PFSK-1 (cell line): ENCODE measurements at regions not wholly inside any gene's neighbourhood (a gene's known extent, or its start where the extent isn't known, plus 50 kb on each side); places are given as distances from the start of the nearest gene placed in this dataset.

Source experiments
- FOXP2 ChIP-seq: optimal IDR thresholded peaks from 2 replicates; pipeline ENCODE3; 2011; ENCODE audit warnings: borderline replicate concordance, control low read depth, inconsistent platforms; ENCODE audit not compliant: insufficient read depth; ENCODE audit errors: extremely low read length, extremely low read depth
- POLR2AphosphoS5 ChIP-seq: IDR thresholded peaks from 2 replicates; pipeline ENCODE4 v1.6.1; 2012; ENCODE audit warnings: low read depth, mild to moderate bottlenecking, control low read depth, low read length, moderate library complexity
- REST ChIP-seq, 2 experiments: IDR thresholded peaks; 2 replicates each; pipeline versions ENCODE4 v1.6.1 to v1.8.0; 2011 to 2012; ENCODE audit warnings: low read depth in 2 of 2, low read length in 2 of 2, control low read depth in 1 of 2, inconsistent platforms in 1 of 2, mild to moderate bottlenecking in 1 of 2, moderate library complexity in 1 of 2; ENCODE audit not compliant: insufficient read depth in 1 of 2
- SIN3A ChIP-seq: IDR thresholded peaks from 2 replicates; pipeline ENCODE4 v1.6.1; 2012; ENCODE audit warnings: mild to moderate bottlenecking, low read length, moderate library complexity, borderline replicate concordance; ENCODE audit not compliant: insufficient read depth
- TAF1 ChIP-seq: IDR thresholded peaks from 2 replicates; pipeline ENCODE4 v1.6.1; 2012; ENCODE audit warnings: low read length, control low read depth, borderline replicate concordance; ENCODE audit not compliant: insufficient read depth

- TF ChIP-seq REST (IDR thresholded peaks at IDR 0.05; ENCODE audit: insufficient read depth in 1 of 2, low read depth in 2 of 2, low read length in 2 of 2) (no peak), TAF1 (no peak), FOXP2 (no peak), SIN3A (no peak), POLR2AphosphoS5 (no peak)
These were observed 390.3 kb downstream of the SHANK2 start for GRCh38 chr11:70862093-70862492.

GRCh38 chr11:70863186-70863585 lies 389.2 kb downstream of the SHANK2 start:
- TF ChIP-seq TAF1 (no peak), POLR2AphosphoS5 (no peak), REST (IDR thresholded peaks at IDR 0.05; ENCODE audit: insufficient read depth in 1 of 2, low read depth in 2 of 2, low read length in 2 of 2) (no peak), FOXP2 (no peak), SIN3A (no peak)

GRCh38 chr11:70863993-70864392 lies 388.4 kb downstream of the SHANK2 start:
- TF ChIP-seq FOXP2 (no peak), TAF1 (no peak), SIN3A (no peak), POLR2AphosphoS5 (no peak)

DNA sequence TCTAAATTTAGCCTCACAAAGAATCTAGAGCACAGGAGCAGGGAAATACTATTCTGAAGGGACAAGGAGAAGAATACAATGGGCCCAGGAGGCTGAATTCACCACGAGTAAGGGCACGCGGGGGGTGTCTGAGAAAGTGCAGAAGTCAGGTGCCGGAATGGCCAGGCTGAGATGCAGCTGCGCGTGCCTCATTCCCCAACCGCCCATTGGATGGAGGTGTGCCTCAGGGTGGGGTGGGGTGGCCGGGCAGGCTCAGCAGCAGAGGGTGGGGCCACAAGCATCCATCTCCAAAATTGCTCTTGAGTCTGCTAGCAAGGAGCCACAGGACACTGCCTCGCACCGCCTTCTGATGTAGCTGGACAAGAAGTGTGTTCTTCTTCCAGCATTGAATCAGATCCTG lies 387.0 kb downstream of the SHANK2 start:
- TF ChIP-seq POLR2AphosphoS5: no peak
- TF ChIP-seq FOXP2: no peak
- TF ChIP-seq SIN3A: no peak
- TF ChIP-seq TAF1: no peak
- no peak for TF ChIP-seq REST (IDR thresholded peaks at IDR 0.05; ENCODE audit: insufficient read depth in 1 of 2, low read depth in 2 of 2, low read length in 2 of 2)

DNA sequence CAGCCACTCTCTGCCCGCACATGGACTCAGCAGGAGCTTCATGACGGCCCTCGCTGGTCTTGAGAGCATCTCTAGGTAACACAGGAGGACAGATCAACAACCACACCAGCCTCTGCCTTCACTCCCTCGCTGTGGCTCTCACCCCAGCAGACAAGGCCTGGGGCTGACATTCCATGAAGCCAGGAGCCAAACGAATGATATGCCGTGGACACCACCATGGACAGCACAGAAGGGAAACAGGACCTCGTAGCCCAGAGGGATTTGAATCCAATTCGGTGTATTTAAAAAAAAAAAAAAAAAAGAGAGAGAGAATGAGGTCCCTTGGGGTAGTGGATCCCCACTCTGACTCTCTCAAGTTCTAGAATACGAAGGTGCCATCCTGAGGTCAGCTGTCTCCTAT lies 385.5 kb downstream of the SHANK2 start:
- TF ChIP-seq FOXP2 (no peak), SIN3A (no peak), POLR2AphosphoS5 (no peak), REST (IDR thresholded peaks at IDR 0.05; ENCODE audit: insufficient read depth in 1 of 2, low read depth in 2 of 2, low read length in 2 of 2) (no peak), TAF1 (no peak)
